GM06990 (cell line): ENCODE measurements at regions not wholly inside any gene's neighbourhood (a gene's known extent, or its start where the extent isn't known, plus 50 kb on each side); places are given as distances from the start of the nearest gene placed in this dataset.

ENCODE experiments used
- DNase-seq: peaks from one replicate; pipeline ENCODE4 v3.0.0-alpha.2; 2011; ENCODE audit not compliant: insufficient read length; ENCODE audit errors: extremely low read depth
- H3K27me3 ChIP-seq: replicated peaks from 2 replicates; pipeline ENCODE4 v1.6.0; 2011; ENCODE audit warnings: low read length; ENCODE audit not compliant: control insufficient read depth, insufficient read depth
- H3K36me3 ChIP-seq: 2 replicates; pipeline ENCODE4 v1.5.1; 2011; ENCODE audit warnings: low read length; ENCODE audit not compliant: control insufficient read depth, insufficient read depth
- H3K4me3 ChIP-seq: replicated peaks from 2 replicates; pipeline ENCODE4 v1.5.1; 2011; ENCODE audit warnings: low read depth, mild to moderate bottlenecking, control low read depth, low read length
- CTCF ChIP-seq: IDR thresholded peaks from 2 replicates; pipeline ENCODE4 v1.5.1; 2011; ENCODE audit warnings: low read length, control low read depth, mild to moderate bottlenecking, inconsistent platforms; ENCODE audit not compliant: insufficient read depth, poor library complexity, severe bottlenecking

GRCh38 chr21:16201718-16202117, 471.9 kb downstream of the USP25 start:
- H3K36me3 ChIP-seq = no peaks in the 10 kb centered on the region
- no peak overlapping the region for H3K4me3 ChIP-seq
- no peak for TF ChIP-seq CTCF
- no peak for DNase-seq
- no peaks in the 10 kb centered on the region for H3K27me3 ChIP-seq

DNA sequence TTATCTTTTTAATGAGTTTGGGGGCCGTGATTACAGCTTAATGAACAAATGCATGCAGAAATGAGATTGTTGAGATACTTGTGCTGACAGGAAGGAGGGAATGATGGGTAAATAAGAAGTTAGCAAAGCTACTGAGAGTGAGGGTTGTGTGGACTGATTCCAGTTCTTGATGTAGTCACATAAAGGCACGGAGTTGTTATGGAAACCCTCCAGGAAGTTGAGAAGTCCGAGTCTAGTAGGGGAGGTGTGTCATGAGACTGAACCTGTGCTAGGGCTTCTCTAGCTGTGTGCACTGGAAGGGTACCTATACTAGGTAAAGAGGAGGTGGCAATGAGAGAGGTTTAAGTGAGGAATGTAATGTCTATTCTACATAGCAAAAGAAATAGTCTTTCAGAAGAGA, 475.7 kb downstream of the USP25 start:
- TF ChIP-seq CTCF = no peak
- H3K4me3 ChIP-seq = no peak overlapping the region
- no peaks in the 10 kb centered on the region for H3K27me3 ChIP-seq
- H3K36me3 ChIP-seq = no peaks in the 10 kb centered on the region
- no peak for DNase-seq

- TF ChIP-seq CTCF = no peak
- H3K27me3 ChIP-seq = no peaks in the 10 kb centered on the region
- no peak for DNase-seq
- H3K4me3 ChIP-seq = no peak overlapping the region
- H3K36me3 ChIP-seq = no peaks in the 10 kb centered on the region
Observed at GRCh38 chr21:16211339-16212303, 481.8 kb downstream of the USP25 start.

DNA sequence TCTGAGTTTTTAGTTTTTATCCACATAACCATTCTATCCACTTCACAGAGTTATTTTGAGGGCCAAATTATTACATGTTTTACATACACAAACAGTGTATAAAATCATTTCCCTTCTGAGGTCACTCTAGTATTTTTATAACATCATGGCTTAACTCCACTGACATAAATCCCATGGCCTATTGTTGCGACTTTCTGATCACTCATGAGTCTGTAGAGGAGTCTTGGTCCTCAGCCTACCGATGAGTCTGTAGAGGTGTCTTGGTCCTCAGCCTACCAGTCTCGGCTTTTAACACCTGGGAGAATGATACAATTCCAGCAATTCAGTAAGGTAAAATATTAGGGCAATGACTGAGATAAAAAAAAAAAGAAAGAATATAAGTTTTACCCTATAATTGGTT, 483.7 kb downstream of the USP25 start:
- Histone ChIP-seq H3K4me3 (no peak overlapping the region), H3K27me3 (no peaks in the 10 kb centered on the region), H3K36me3 (no peaks in the 10 kb centered on the region)
- DNase-seq = no peak
- TF ChIP-seq CTCF = no peak

DNA sequence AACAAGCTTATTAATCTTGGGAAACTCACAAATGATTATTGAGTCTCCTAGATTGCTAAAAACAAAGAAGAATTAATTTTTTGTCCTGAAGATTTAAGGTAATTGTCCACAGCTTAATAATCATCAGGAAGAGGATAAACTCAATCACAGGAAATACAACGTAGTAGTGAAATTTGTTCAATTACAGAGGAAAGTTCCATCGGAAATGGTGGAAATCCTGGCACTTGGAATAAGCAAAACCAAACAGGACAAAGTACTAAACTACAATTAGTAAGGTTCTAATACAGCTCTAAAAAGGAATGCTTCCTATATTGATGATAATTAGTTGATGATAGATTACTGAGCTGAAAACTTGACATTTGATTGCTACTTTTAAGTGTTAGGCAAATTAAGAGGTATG, 485.4 kb downstream of the USP25 start:
- Histone ChIP-seq H3K4me3 (no peak overlapping the region), H3K36me3 (no peaks in the 10 kb centered on the region), H3K27me3 (no peaks in the 10 kb centered on the region)
- no peak for TF ChIP-seq CTCF
- DNase-seq = no peak
